KBM-7 (cell line): ENCODE measurements at regions not wholly inside any gene's neighbourhood (a gene's known extent, or its start where the extent isn't known, plus 50 kb on each side); places are given as distances from the start of the nearest gene placed in this dataset.

Experiments used
- DNase-seq: peaks from one replicate; pipeline ENCODE4 v3.0.0-alpha.2; 2015
- in situ Hi-C: fragments of 300-500 bp; cut with MboI; formaldehyde crosslinking; loops from 2 replicates; pipeline ENCODE4 v1.14.3; 2020; ENCODE audit warnings: low sequenced_read_pairs, low pct_unique_long_range_greater_than_20kb, mixed read lengths

GRCh38 chr2:180110469-180110868 lies 103.4 kb upstream of the CWC22 start:
- in situ Hi-C loops = loop anchor here (25.0 kb wide), 1 partner anchor 952 kb away; no protein-coding TSS in a partner anchor
- no peak for DNase-seq

DNA sequence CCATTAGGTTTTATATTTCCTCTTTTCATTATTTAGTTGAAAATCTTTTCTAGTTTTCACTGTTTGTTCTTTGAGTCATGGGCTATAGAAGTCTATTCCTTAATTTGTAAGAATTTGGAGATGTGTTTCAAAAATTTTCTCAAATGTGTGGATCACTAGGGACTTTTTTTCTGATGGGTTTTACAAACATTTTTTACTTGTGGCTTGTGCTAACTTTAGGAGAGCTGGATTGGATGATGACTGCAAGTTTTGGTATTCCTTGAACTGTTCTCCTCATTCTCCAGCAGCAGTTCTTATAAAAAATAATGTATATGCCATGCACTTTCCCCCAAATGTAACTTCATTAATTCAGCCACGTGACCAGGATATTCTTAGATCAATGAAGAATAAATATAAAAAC lies 94.7 kb upstream of the CWC22 start:
- no peak for DNase-seq
- in situ Hi-C loops = loop anchor here (25.0 kb wide), 1 partner anchor 960 kb away; no protein-coding TSS in a partner anchor

GRCh38 chr2:180099308-180099707 lies 92.2 kb upstream of the CWC22 start:
- no peak for DNase-seq
- in situ Hi-C loops = no loop called here

DNA sequence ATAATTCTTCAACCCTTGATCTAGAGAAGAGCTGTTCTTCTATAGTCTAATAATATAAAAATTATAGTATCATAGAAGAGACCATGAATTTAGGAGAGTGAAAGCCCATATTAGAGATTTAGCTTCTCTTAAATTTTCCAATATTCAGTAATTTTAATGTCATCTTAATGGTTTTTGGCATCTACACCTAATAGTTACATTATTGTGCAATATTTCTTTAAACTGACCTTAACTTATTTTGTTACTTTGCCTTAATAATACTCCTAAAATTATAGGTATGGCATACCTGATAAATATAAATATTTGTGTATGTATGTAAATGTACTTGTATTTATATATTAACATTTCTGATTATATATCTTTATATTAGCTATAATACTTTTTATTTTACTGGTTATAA lies 78.0 kb upstream of the CWC22 start:
- in situ Hi-C loops = no loop called here
- DNase-seq = no peak

- DNase-seq = peak; percentile 59
These were observed 70.3 kb upstream of the CWC22 start for GRCh38 chr2:180077295-180077906.

DNA sequence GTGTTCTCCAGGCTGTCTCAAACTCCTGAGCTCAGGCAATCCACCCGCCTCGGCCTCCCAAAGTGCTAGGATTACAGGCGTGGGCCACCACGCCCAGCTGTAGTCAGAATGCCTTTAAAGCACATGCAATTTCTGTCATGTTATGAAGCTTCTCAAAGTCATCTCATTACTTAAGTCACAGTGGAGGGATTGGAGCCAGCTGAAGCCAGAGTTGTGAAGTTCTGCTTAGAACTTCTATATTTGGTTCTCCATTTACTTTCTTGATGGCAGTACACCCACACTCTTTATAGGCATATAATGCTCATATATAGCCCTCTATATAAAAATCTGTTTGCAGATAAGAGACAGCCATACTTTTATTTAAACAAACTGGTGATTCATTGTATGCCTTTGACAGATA lies 68.8 kb upstream of the CWC22 start:
- no peak for DNase-seq
- in situ Hi-C loops = no loop called here

More at GRCh38 chr2:180077295-180077906, 70.3 kb upstream of the CWC22 start:
- in situ Hi-C loops = no loop called here

GRCh38 chr2:180071797-180072196 lies 64.7 kb upstream of the CWC22 start:
- DNase-seq = no peak
- in situ Hi-C loops = no loop called here

GRCh38 chr2:180063494-180064092 lies 56.5 kb upstream of the CWC22 start:
- in situ Hi-C loops = no loop called here
- DNase-seq = no peak

DNA sequence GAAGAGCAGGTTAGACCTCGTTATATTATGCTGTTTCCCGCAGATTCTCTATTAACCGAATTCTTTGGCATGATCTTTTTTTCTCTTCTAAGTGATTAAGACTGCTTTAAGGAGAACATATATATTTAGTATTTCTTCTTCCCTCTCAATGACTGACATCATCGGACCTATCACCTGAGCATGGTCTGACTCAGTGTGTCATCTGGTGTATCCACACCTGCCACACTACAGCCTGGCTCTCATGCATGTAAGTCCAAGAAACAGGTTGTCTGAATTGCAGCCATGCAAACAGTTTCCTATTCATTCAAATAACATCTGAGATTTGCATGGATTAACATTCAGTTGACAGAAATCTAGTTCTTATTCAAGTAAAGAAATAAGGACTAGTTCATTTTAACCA lies 55.1 kb upstream of the CWC22 start:
- in situ Hi-C loops = no loop called here
- DNase-seq = no peak

- DNase-seq = no peak
- in situ Hi-C loops = no loop called here
These were observed 54.4 kb upstream of the CWC22 start for GRCh38 chr2:180061546-180061945.

DNA sequence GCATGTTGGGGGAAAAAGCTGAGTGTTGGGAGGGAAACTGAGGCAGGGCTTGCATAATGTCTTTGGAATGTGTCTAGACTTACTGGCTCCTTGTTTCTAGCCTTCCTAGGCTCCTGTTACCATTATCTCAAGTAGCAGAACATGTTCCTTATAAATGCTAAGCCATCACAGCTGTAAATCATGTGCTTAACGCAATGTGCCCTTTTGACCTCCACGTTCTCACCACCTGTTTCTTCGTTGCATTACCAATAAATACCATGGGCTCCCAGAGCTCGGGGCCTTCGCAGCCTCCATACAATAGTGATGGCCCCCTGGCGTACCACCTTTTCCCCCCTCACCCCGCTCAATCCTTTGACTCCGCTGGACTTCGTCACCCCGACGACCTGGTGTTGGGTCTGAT lies 54.0 kb upstream of the CWC22 start:
- in situ Hi-C loops = no loop called here
- no peak for DNase-seq

- DNase-seq = no peak
- in situ Hi-C loops = no loop called here
These were observed 51.9 kb upstream of the CWC22 start for GRCh38 chr2:180058993-180059392.

GRCh38 chr2:180057706-180058412 lies 50.8 kb upstream of the CWC22 start:
- in situ Hi-C loops = no loop called here
- no peak for DNase-seq
